GM18858 (cell line): ENCODE measurements at regions not wholly inside any gene's neighbourhood (a gene's known extent, or its start where the extent isn't known, plus 50 kb on each side); places are given as distances from the start of the nearest gene placed in this dataset.

Experiments used
- ATAC-seq: cut with Tn5 transposase; IDR thresholded peaks from one replicate; pipeline ENCODE4 v1.9.1; 2021; ENCODE audit not compliant: unreplicated experiment

- no peak for ATAC-seq
Observed at GRCh38 chr2:204223544-204223943, 287.0 kb downstream of the ICOS start.

GRCh38 chr2:204225671-204226073, 289.1 kb downstream of the ICOS start:
- no peak for ATAC-seq

GRCh38 chr2:204226305-204226880, 289.8 kb downstream of the ICOS start:
- no peak for ATAC-seq

- ATAC-seq: no peak
Observed at GRCh38 chr2:204228169-204228886, 291.8 kb downstream of the ICOS start.

- ATAC-seq: no peak
Observed at GRCh38 chr2:204234248-204234647, 297.7 kb downstream of the ICOS start.

- ATAC-seq: no peak
Observed at GRCh38 chr2:204234879-204235278, 298.3 kb downstream of the ICOS start.

- ATAC-seq: no peak
Observed at GRCh38 chr2:204237416-204237815, 300.9 kb downstream of the ICOS start.

- ATAC-seq: no peak
Observed at GRCh38 chr2:204239411-204240165, 303.0 kb downstream of the ICOS start.

- ATAC-seq: no peak
Observed at GRCh38 chr2:204240961-204241360, 304.3 kb upstream of the PARD3B start.

GRCh38 chr2:204249437-204249836, 295.8 kb upstream of the PARD3B start:
- no peak for ATAC-seq

GRCh38 chr2:204250692-204251091, 294.6 kb upstream of the PARD3B start:
- no peak for ATAC-seq

- no peak for ATAC-seq
Observed at GRCh38 chr2:204251158-204251997, 293.9 kb upstream of the PARD3B start.

GRCh38 chr2:204251998-204252376, 293.3 kb upstream of the PARD3B start:
- no peak for ATAC-seq

GRCh38 chr2:204255071-204255470, 290.2 kb upstream of the PARD3B start:
- ATAC-seq: no peak

GRCh38 chr2:204255526-204255925, 289.7 kb upstream of the PARD3B start:
- no peak for ATAC-seq

GRCh38 chr2:204257781-204258180, 287.5 kb upstream of the PARD3B start:
- ATAC-seq: no peak

GRCh38 chr2:204258890-204259289, 286.4 kb upstream of the PARD3B start:
- no peak for ATAC-seq

GRCh38 chr2:204260162-204260877, 285.0 kb upstream of the PARD3B start:
- no peak for ATAC-seq

GRCh38 chr2:204260901-204261300, 284.4 kb upstream of the PARD3B start:
- ATAC-seq: no peak

GRCh38 chr2:204261846-204262245, 283.4 kb upstream of the PARD3B start:
- ATAC-seq: no peak
